ENCODE measurements at regions not wholly inside any gene's neighbourhood (a gene's known extent, or its start where the extent isn't known, plus 50 kb on each side); places are given as distances from the start of the nearest gene placed in this dataset.
"Not testable (repeated sequence)": the region's sequence is repeated elsewhere in the genome, so short reads cannot be mapped to it uniquely, and the experiment has no call there.

DNA sequence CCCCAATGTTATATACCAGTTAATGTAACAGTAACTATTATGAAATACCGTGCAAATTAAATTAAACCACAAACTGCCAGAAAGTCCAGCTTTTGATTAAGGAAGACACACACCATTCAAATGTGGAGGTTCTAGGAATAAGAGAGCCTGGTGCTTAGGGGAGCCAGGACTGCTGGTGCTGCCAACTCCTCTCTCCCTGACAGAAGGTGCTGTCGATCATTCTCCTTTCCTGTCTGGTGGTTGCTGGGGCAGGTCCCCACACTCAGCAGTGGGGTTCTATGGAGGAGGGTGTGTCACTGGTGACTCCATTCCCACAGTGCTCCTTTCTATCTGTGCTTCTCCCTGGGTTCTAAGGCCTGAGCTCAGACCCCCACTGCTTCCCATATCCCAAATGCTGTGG lies 57.9 kb upstream of the ZNG1B start:
- TF ChIP-seq CTCF (IDR thresholded peaks at IDR 0.05 in 2 of 3, conservative IDR thresholded peaks at IDR 0.05 in 1 of 3; ENCODE audit: control insufficient read depth in 2 of 3, extremely low read depth in 1 of 3, insufficient read depth in 1 of 3, low read depth in 3 of 3, low read length in 3 of 3); BACH1 (IDR thresholded peaks at IDR 0.05; ENCODE audit: borderline replicate concordance); CBX3 (IDR thresholded peaks at IDR 0.05; ENCODE audit: borderline replicate concordance, low read depth); POLR2A (IDR thresholded peaks at IDR 0.05; ENCODE audit: low read depth, low read length); BHLHE40 (IDR thresholded peaks at IDR 0.05; ENCODE audit: borderline replicate concordance in 1 of 2, low read depth in 2 of 2, low read length in 1 of 2); SP1 (IDR thresholded peaks at IDR 0.05; ENCODE audit: low read depth, low read length); EZH2 (IDR thresholded peaks at IDR 0.05; ENCODE audit: borderline replicate concordance, control insufficient read depth, low read depth, low read length); POLR2AphosphoS5 (IDR thresholded peaks at IDR 0.05; ENCODE audit: low read length): not testable (repeated sequence)

Data from GM12878 (cell line).